ENCODE measurements at regions not wholly inside any gene's neighbourhood (a gene's known extent, or its start where the extent isn't known, plus 50 kb on each side); places are given as distances from the start of the nearest gene placed in this dataset.

GRCh38 chr4:147040874-147041273 lies 95.2 kb upstream of the TTC29 start:
- H3K9me3 Mint-ChIP-seq = no peaks in the 10 kb centered on the region
- no peak overlapping the region for H3K18ac ChIP-seq (ENCODE audit: insufficient read length, low read depth, low read length)
- H4K5ac ChIP-seq (ENCODE audit: insufficient read length, low read depth, low read length) = no peak overlapping the region
- H2AFZ ChIP-seq (ENCODE audit: low read length) = no peak overlapping the region
- no peaks in the 10 kb centered on the region for H3K36me3 Mint-ChIP-seq (ENCODE audit: insufficient read depth in 1 of 3, low read depth in 3 of 3)
- no peaks in the 10 kb centered on the region for H3K79me2 ChIP-seq (ENCODE audit: insufficient read depth, low read length)
- no peak overlapping the region for H3K4me2 ChIP-seq (ENCODE audit: insufficient read depth, insufficient read length, low read length)
- H2BK15ac ChIP-seq (ENCODE audit: low read depth, low read length) = no peak overlapping the region
- no peak overlapping the region for H2BK5ac ChIP-seq (ENCODE audit: insufficient read length, low read length)
- H3K23me2 ChIP-seq (ENCODE audit: insufficient read length, low read depth, low read length, poor library complexity, severe bottlenecking) = no peaks in the 10 kb centered on the region
- H2BK12ac ChIP-seq (ENCODE audit: insufficient read length, low read depth, low read length) = no peak overlapping the region
- no peak overlapping the region for H3T11ph ChIP-seq (ENCODE audit: low read length)
- no peak overlapping the region for H3K4ac ChIP-seq (ENCODE audit: low read depth, low read length)
- no peaks in the 10 kb centered on the region for H3K79me1 ChIP-seq (ENCODE audit: insufficient read depth, low read depth, low read length, poor library complexity, severe bottlenecking)
- no peak overlapping the region for H2BK20ac ChIP-seq (ENCODE audit: low read depth, low read length, poor library complexity, severe bottlenecking)
- H4K91ac ChIP-seq (ENCODE audit: insufficient read length, low read depth, low read length) = no peak overlapping the region
- H3K9ac ChIP-seq (ENCODE audit: extremely low read depth, insufficient read length, low read length) = no peak overlapping the region
- no peak for TF ChIP-seq CTCF (conservative IDR thresholded peaks at IDR 0.05)
- DNase-seq = no peak
- H3K27ac ChIP-seq (ENCODE audit: insufficient read length, low read depth, low read length) = no peak overlapping the region
- H3K23ac ChIP-seq (ENCODE audit: insufficient read length, low read depth, low read length) = no peak overlapping the region
- H3K4me3 Mint-ChIP-seq = no peak overlapping the region
- no peak overlapping the region for H3K14ac ChIP-seq (ENCODE audit: insufficient read depth, low read length)
- no peaks in the 10 kb centered on the region for H3K27me3 ChIP-seq (ENCODE audit: insufficient read depth, low read length)
- H3K4me1 ChIP-seq (ENCODE audit: insufficient read depth, low read length) = no peaks in the 10 kb centered on the region
- 0 out of 4 replicates have a peak, but pooled peaks cover 0 to 3% of the 10 kb centered on the region in 2 experiments for H3K4me1 Mint-ChIP-seq
- H2AK5ac ChIP-seq (ENCODE audit: insufficient read length, low read length) = no peak overlapping the region
- no peak overlapping the region for H4K8ac ChIP-seq (replicated peaks; ENCODE audit: insufficient read length, low read depth, low read length)
- WGBS (ENCODE audit: extremely low coverage, insufficient read length, low lambda C conversion rate) = no CpG with 5 or more reads among the region's 3 CpGs
- H3K9me3 ChIP-seq (ENCODE audit: control insufficient read depth, low read depth, low read length) = no peaks in the 10 kb centered on the region
- H3K27me3 Mint-ChIP-seq (ENCODE audit: low read depth) = no peaks in the 10 kb centered on the region
- H2BK120ac ChIP-seq (ENCODE audit: low read depth, low read length, poor library complexity, severe bottlenecking) = no peak overlapping the region
- no peak overlapping the region for H3K27ac Mint-ChIP-seq
- no peak overlapping the region for H3K56ac ChIP-seq (ENCODE audit: insufficient read length, low read depth, low read length)
- H4K20me1 ChIP-seq (ENCODE audit: control insufficient read depth, insufficient read depth, insufficient read length) = no peaks in the 10 kb centered on the region

Measured in H9 (cell line).